HG03558 (cell line): ENCODE measurements at regions not wholly inside any gene's neighbourhood (a gene's known extent, or its start where the extent isn't known, plus 50 kb on each side); places are given as distances from the start of the nearest gene placed in this dataset.

Experiments
- ATAC-seq: cut with Tn5 transposase; IDR thresholded peaks from one replicate; pipeline ENCODE4 v1.9.1; 2021; ENCODE audit warnings: moderate number of reproducible peaks; ENCODE audit not compliant: unreplicated experiment; ENCODE audit errors: extremely low read depth

GRCh38 chr18:2354292-2354691 lies 217.0 kb downstream of the METTL4 start:
- no peak for ATAC-seq

DNA sequence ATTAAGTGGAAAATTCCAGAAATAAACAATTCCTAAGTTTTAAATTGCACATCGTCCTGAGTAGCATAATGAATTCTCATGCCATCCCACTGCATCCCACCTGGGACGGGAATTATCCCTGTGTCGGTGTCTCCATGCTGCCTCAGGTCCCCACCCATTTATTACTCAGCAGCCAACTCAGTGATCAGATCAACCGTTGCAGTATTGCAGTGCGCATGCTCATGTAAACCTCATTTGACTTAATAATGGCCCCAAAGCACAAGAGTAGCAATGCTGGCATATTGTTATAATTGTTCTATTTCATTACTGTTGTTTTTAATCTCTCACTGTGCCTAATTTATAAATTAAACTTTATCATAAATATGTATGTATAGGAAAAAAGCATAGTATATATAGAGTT lies 214.4 kb downstream of the METTL4 start:
- no peak for ATAC-seq

DNA sequence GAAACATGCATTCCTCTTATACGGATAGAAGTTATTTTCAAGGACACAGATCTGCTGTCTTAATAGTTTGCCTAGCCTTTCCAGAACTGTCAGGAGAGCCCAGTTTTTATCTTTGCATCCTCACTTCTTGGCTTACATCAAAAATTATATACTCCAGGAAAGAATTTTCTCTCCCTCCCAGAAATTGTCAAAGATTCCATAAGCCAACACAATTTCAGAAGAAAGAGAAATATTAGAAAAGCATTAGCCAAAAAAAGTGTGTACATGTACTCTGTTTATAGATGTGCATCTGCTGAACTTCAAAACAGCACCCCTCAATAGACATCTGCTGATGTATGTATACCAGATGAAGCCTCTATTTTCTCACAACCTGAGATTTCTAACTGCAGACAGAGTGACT lies 210.4 kb downstream of the METTL4 start:
- no peak for ATAC-seq

- no peak for ATAC-seq
These were observed 203.2 kb downstream of the METTL4 start for GRCh38 chr18:2368102-2368501.

- ATAC-seq: no peak
These were observed 194.6 kb downstream of the METTL4 start for GRCh38 chr18:2376707-2377106.

- no peak for ATAC-seq
These were observed 191.2 kb downstream of the METTL4 start for GRCh38 chr18:2380101-2380500.

- ATAC-seq: no peak
These were observed 189.8 kb downstream of the METTL4 start for GRCh38 chr18:2381539-2381938.

DNA sequence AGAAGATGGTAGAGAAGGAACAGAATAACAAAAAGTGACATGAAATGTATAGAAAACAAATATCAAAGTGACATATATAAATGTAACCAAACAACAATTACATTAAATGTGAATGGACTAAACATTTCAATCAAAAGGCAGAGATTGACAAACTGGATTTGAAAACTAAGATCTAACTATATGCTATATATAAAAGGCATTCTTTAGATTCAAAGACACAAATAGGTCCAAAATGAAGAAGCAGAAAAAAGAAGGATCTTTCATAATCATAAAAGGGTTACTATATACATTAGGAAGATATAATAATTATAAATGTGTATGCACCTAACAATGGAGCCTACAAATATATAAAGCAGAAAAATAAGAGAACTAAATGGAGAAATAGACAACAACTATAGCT lies 183.7 kb downstream of the METTL4 start:
- ATAC-seq: no peak

- no peak for ATAC-seq
These were observed 181.1 kb downstream of the METTL4 start for GRCh38 chr18:2390158-2390557.

GRCh38 chr18:2391470-2391869 lies 179.8 kb downstream of the METTL4 start:
- no peak for ATAC-seq

DNA sequence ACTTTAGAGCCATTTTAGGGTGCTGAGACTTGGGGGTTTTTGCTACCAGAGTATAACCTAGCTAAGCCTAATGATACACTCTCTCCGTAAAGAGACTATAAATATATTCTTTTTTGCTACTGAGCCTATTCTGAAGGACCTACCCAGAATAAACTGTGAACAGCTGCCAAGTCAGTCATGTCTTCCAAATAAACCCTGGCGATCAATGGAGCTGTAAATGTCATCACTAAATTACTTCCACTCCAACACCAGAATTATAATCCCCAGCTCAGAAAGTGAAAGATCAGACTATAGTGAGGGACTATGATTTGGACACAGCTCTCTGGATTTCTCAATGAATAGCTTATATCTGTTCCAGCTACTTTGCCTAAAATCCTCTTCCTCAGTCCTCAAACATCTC lies 178.9 kb downstream of the METTL4 start:
- no peak for ATAC-seq

- no peak for ATAC-seq
These were observed 176.6 kb downstream of the METTL4 start for GRCh38 chr18:2394684-2395083.

- ATAC-seq: no peak
These were observed 175.7 kb downstream of the METTL4 start for GRCh38 chr18:2395427-2396161.

DNA sequence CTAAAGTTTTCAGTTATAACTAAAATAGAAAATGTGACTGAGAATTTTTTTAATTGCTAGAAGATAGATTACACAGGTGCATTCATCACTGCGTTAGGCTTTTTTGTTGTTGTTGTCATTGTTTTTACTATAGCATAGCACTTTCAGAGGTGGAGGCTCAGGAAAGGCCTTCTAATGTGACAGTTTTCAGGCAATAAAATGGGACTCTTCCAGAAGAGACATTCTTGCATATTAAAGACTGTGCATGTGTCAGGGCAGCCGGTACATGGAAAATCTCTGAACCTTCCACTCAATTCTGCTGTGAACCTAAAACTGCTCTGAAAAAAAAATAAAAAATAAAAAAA lies 175.2 kb downstream of the METTL4 start:
- no peak for ATAC-seq

GRCh38 chr18:2400701-2401196 lies 170.6 kb downstream of the METTL4 start:
- no peak for ATAC-seq

DNA sequence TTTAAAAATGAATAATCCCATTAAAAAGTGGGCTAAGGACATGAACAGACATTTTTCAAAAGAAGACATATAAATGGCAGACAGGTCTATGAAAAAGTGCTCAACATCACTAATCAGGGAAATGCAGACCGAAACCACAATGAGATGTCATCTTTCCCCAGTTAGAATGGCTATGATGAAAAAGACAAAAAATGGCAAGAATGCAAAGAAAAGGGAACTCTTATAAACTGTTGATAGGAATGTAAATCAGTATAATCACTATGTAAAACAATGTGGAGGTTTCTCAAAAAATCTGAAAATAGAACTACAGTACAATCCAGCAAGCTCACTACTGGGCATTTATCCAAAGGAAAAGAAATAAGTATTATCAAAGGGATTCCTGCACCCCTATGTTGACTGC lies 169.2 kb downstream of the METTL4 start:
- no peak for ATAC-seq

GRCh38 chr18:2406544-2406943 lies 164.8 kb downstream of the METTL4 start:
- no peak for ATAC-seq

GRCh38 chr18:2407961-2408360 lies 163.3 kb downstream of the METTL4 start:
- no peak for ATAC-seq

- ATAC-seq: no peak
These were observed 161.4 kb downstream of the METTL4 start for GRCh38 chr18:2409906-2410305.

- no peak for ATAC-seq
These were observed 160.6 kb downstream of the METTL4 start for GRCh38 chr18:2410688-2411087.

GRCh38 chr18:2411381-2411960 lies 159.8 kb downstream of the METTL4 start:
- no peak for ATAC-seq

DNA sequence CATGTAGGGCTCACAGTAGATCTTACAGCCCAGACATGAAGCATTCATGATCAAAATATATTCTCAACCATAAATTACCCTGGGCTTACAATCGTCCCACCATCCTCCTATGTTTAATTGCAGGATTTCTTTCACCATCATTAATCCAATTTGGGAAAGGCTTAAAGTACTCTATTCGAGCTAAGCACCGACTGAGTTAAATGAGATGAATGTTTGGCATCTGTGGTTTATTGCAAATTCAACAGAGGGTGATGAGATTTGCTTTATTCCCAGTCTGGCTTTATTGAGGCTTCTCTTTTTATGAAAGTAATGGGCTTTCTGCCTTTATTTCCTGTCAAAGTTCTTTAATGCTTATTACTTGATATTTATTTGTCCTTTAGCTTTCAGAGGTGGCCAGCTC lies 159.0 kb downstream of the METTL4 start:
- no peak for ATAC-seq
